ENCODE measurements at regions not wholly inside any gene's neighbourhood (a gene's known extent, or its start where the extent isn't known, plus 50 kb on each side); places are given as distances from the start of the nearest gene placed in this dataset.

- no peak for TF ChIP-seq POLR2A (IDR thresholded peaks at IDR 0.05)
- TF ChIP-seq, protein P1, sequence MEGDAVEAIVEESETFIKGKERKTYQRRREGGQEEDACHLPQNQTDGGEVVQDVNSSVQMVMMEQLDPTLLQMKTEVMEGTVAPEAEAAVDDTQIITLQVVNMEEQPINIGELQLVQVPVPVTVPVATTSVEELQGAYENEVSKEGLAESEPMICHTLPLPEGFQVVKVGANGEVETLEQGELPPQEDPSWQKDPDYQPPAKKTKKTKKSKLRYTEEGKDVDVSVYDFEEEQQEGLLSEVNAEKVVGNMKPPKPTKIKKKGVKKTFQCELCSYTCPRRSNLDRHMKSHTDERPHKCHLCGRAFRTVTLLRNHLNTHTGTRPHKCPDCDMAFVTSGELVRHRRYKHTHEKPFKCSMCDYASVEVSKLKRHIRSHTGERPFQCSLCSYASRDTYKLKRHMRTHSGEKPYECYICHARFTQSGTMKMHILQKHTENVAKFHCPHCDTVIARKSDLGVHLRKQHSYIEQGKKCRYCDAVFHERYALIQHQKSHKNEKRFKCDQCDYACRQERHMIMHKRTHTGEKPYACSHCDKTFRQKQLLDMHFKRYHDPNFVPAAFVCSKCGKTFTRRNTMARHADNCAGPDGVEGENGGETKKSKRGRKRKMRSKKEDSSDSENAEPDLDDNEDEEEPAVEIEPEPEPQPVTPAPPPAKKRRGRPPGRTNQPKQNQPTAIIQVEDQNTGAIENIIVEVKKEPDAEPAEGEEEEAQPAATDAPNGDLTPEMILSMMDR (IDR thresholded peaks at IDR 0.05), result no peak
Observed at GRCh38 chr3:5052247-5052646, 69.8 kb upstream of the ARL8B start.
